GM21529 (cell line): ENCODE measurements at regions not wholly inside any gene's neighbourhood (a gene's known extent, or its start where the extent isn't known, plus 50 kb on each side); places are given as distances from the start of the nearest gene placed in this dataset.

Experiments used
- ATAC-seq: cut with Tn5 transposase; IDR thresholded peaks from one replicate; pipeline ENCODE4 v1.9.1; 2021; ENCODE audit not compliant: unreplicated experiment

- ATAC-seq, result no peak
These were observed 220.7 kb upstream of the EMCN start for GRCh38 chr4:100738196-100739165.

- ATAC-seq, result no peak
These were observed 219.0 kb upstream of the EMCN start for GRCh38 chr4:100736641-100737451.

- ATAC-seq, result no peak
These were observed 211.0 kb upstream of the EMCN start for GRCh38 chr4:100728861-100729260.

GRCh38 chr4:100722866-100723459 is 205.1 kb upstream of the EMCN start:
- ATAC-seq, result peak; percentile 79

- no peak for ATAC-seq
These were observed 204.3 kb upstream of the EMCN start for GRCh38 chr4:100722133-100722532.

- no peak for ATAC-seq
These were observed 203.7 kb upstream of the EMCN start for GRCh38 chr4:100721490-100721889.

GRCh38 chr4:100721077-100721476 is 203.3 kb upstream of the EMCN start:
- no peak for ATAC-seq

GRCh38 chr4:100716416-100716815 is 198.6 kb upstream of the EMCN start:
- no peak for ATAC-seq

- no peak for ATAC-seq
These were observed 191.0 kb upstream of the EMCN start for GRCh38 chr4:100708776-100709175.

GRCh38 chr4:100707786-100708185 is 190.0 kb upstream of the EMCN start:
- no peak for ATAC-seq

- no peak for ATAC-seq
These were observed 178.7 kb upstream of the EMCN start for GRCh38 chr4:100696531-100696930.

- no peak for ATAC-seq
These were observed 178.0 kb upstream of the EMCN start for GRCh38 chr4:100695871-100696270.

- no peak for ATAC-seq
These were observed 177.3 kb upstream of the EMCN start for GRCh38 chr4:100695039-100695654.

- ATAC-seq, result no peak
These were observed 176.6 kb upstream of the EMCN start for GRCh38 chr4:100694467-100694866.

GRCh38 chr4:100690812-100691211 is 173.0 kb upstream of the EMCN start:
- no peak for ATAC-seq

GRCh38 chr4:100688368-100688767 is 170.5 kb upstream of the EMCN start:
- no peak for ATAC-seq

- no peak for ATAC-seq
These were observed 164.8 kb upstream of the EMCN start for GRCh38 chr4:100682477-100683218.

GRCh38 chr4:100681289-100681688 is 163.5 kb upstream of the EMCN start:
- ATAC-seq, result no peak

GRCh38 chr4:100679926-100680325 is 162.1 kb upstream of the EMCN start:
- no peak for ATAC-seq

GRCh38 chr4:100674976-100675375 is 157.2 kb upstream of the EMCN start:
- ATAC-seq, result no peak
